Midbrain (tissue), 1 donor: ENCODE measurements at regions not wholly inside any gene's neighbourhood (a gene's known extent, or its start where the extent isn't known, plus 50 kb on each side); places are given as distances from the start of the nearest gene placed in this dataset.

Source experiments
- DNase-seq: peaks from one replicate; lab custom pipeline; 2025; lab: John Stamatoyannopoulos, UW

DNA sequence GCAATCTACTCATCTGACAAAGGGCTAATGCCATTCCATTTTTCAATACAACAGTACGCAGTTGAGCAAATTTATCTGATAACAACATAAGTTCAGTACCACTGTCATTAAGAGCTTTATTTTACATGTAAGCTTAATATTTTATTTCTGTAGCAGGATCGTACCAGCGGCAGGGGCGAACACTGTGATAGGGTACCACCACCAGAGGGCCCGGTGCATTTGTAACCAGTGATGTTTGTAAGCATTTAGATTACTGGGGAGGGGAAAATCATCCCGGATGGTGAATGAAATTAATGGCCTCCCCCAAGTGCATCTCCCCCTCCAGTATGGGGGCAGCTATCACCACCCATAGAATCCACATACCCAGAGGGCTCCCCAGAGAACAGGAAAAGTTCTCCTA is 179.0 kb downstream of the ADGRA3 start:
- no peak for DNase-seq

DNA sequence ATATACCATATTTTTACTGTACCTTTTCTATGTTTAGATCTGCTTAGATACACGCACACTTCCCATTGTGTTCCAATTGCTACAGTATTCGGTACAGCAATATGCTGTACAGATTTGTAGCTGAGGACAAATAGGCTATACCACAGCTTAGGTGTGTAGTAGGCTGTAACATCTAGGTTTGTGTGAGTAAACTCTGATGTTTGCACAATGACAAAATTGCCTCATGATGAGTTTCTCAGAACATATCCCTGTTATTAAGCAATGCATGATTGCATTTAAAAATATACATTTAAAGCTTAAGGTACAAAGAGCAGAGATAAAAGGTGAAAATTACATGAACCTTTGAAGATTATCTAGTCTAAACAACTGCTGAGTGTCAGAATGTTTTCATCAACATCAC is 181.7 kb downstream of the ADGRA3 start:
- DNase-seq, result no peak

DNA sequence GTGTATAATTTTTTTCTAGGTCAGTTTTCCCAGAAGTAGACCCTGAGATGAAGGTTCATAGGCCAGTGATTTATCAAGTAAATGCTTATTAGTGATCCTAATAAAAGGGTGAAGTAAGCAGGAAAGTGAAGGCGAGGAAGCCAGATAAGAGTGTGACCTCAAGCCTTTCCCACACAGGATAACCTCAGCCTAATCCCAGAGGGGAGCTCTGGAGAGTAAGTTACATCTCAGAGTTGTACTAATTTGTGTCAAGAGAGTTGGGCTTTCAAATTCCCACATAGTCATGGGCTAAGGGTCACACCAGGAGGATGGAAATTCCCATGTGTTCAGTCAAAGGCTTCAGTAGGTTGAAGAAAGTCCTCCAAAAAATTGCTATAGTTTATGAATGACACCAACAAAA is 191.4 kb downstream of the ADGRA3 start:
- DNase-seq, result no peak

DNA sequence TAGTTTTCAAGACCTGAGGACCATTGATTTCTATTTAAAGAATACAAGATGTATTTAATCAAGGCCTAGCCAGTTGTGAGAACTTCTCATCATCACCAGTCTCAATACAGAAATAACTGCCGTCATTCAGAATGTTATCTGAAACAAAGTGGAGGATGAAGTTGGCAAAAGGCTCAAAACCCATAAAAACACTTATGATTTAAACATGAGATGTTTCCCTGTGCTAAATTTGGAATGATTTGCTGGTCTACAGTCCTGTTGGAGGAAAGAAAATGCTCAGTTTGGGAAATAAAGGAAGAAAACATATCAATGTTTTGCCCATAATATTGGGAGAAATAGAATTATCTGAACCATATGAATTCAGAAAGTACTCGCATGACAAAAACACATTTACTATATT is 192.2 kb downstream of the ADGRA3 start:
- no peak for DNase-seq

DNA sequence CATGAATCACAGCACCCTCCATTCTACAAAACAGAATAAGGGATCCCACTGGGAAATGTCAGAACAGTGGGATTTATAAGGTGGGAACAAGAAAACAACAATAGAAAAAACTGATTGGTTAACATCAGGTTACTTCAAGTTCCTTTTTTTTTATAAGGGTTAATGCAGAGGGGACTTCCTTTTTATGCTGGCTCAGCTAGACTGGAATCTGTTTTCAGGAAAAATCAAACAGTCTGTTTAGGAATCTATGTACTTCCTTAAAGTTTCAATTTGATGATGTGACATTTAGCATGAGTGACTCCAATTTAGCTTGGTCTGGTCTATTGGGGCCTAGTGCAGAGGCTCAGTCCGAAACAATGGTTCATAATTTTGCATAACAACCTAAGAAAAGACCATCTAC is 192.9 kb downstream of the ADGRA3 start:
- DNase-seq, result no peak

DNA sequence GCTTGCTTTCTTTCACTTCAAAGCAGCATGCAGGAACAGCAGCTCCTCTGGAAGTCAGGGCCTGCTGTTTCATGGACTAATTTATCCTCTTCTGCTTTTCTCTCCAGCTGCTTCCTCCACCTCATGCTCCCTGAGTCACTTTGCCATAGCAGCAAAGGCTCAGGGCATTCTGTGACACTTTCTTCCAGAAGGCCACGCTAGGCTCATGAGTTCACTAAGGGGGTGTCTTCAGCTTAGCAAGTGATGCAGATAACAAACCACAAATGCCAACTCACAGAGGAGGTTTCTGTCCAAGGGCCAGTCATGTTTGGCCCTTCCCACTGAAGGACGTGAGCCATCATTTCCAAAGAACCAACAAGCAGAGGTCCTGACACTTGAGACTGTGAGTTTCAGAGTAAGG is 200.2 kb downstream of the ADGRA3 start:
- no peak for DNase-seq

DNA sequence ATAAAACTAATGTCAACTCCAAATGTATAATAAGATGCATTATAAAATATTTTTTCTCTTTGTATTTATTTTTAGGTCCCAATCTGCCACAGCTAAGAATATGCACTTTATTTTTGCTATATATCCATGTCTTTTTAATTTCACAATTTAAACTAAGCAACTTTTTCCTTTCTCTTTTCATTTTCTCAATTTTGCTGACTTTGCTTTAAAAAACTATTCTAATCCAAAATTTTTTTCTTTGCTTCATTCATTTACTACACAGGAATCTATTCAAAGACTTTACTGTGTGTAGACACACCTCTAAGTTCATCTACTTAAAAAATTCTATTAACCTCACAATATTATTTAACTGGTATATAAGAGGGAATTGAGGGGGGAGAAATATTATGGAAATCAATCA is 201.9 kb downstream of the ADGRA3 start:
- no peak for DNase-seq

DNA sequence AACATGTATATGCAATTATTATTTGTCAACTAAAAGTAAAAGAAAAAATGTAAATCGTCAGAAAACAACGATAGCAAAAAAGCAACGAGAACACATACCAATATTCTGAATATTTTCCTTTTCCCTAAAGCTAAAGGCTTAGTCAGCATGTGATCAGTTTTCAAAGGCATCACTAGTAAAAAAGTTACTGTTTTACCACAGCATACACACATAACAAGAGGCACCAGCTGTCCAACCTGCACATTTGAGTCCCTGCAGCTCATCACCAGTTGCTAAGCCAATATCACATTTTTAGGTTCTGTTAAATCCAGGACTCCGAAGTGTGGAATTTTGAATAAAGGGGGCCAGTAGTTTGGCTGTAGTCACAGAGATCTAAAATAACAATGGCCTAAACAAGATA is 203.8 kb downstream of the ADGRA3 start:
- no peak for DNase-seq

DNA sequence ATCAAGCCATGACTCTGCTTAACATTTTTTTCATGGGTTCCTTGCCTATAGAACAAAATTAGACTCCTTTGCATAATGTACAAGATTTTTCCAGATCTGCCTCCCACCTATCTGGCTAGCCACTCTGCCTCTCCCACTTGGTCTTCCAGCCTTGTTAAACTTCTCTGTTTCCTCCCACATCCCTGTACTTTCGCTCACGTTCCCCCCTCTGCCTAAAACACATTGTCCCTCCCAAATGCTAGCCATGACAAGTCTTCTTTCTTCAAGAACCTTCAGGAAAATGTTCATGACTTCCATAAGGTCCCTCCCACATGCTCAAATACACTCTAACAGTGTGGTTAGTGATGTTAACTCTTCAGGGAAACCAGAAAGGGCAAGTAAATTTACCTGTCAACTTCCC is 214.6 kb downstream of the ADGRA3 start:
- DNase-seq, result no peak

DNA sequence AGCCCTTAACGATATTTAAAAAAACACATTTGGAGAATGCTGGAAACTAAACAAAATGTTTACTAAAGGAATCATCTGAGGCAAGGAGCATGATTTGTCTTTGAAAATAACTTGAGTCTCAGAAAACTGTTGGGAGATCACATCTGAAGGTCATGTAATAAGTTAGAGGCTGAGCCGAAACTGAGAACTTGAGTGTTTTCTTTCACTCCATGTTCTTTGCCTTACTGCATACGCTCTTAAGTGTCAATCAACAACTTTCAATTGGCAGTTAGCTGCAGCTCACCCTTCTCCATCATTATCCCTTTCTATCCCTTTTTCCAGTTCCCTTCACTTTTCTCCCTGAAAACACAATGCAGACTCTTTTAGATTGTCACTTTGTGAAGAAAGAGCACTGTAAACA is 216.2 kb downstream of the ADGRA3 start:
- DNase-seq, result no peak

DNA sequence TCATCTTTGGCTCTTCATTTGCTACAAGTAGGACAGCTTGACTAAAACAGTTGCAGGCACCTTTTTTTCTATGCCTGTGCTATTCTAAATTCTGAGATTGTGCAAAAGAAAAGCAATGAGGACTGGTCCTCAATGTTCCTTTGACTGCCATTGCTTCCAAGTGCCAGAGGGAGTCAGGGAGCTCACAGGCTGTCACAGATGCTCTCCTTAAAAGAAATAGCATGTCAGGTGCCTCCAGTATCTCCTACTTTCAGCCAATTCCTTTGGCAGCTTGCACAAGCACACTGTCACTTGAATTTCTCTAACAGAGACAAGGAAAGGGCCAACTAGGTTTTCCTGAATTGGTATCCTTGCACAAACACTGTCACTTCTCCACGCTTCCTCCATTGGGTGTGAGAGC is 228.2 kb downstream of the ADGRA3 start:
- no peak for DNase-seq

DNA sequence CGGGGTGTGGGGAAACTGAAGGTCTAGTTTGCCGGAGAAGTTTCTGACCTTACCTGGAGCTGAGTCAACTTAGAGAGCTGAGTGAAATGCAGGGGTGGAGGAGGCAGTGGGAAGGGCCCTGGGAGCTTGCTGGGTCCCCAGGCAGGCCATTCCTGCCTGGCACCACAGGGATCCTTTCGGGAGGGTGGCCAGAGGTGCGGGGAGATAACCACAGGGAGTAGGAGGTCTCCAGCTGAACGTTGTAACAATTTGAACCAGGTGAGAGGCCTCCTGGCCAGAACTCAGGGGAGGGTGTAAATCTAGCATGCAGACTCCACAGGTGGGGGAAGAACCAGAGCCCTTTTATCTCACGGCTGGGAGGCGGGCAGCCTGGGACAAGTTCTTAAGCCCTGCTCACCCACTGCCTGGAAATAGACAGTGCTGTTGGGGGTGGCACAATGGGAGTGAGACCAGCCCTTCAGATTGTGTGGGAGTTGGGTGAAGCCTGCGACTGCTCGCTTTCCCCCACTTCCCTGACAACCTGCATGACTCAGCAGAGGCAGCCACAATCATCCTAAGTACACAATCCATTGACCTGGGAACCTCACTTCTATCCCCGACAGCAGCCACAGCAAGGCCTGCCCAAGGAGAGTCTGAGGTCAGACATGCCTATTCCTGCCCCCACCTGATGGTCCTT is 247.4 kb downstream of the ADGRA3 start:
- DNase-seq, result no peak

DNA sequence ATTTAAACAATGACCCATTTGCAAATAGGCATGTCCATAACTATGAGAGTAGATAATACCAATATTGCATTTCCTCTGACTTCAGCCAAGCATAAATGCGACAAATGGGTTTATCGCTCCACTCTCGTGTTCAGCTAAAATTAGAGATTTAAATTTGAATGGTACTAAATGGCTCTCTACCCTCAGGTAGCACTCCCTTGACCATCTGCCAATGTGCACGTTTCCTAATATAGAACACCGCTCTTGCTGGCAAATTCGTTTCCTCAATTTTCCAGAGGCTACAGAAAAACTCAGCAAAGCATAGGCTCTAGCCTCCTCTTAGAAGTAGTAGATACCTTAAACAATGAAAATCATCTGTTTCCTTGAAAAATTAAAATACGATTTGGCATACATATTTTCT is 251.6 kb downstream of the ADGRA3 start:
- no peak for DNase-seq

DNA sequence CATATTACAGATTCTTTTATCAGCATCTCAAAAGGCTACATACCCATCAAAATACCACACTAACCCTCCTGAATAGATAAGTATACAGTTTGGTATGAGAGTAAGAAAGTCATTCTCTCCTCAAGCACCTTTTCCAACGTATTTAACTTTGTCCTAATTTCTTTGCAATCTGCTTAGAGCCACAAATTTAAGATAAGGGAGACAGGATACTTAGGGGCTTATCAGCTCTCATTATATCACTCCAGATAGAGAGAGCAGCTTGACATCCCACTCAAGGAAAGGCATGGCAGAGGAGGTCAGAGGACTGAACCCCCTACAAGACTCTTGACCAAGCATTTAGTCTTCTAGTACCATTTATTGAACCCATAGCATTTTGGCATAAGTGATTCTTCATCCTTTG is 262.4 kb downstream of the ADGRA3 start:
- DNase-seq, result no peak

DNA sequence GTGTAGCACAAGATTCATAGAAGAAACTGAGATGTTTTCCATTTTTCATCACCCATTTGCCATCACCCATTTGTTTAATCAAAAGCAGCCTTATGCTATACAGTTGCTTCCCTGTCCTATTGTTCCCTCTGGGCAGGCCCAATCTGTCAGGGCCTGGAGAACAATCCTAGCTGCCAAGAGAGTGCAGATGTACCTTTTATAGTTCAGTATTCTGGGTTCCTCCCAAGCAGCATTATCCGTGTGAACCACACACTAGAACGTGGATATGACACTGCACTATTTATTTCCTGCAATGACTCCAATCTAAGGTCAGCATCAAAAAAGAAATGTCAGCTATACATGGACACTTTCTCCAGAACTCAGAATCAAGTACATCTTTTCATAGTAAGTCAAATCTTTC is 269.0 kb downstream of the ADGRA3 start:
- no peak for DNase-seq

DNA sequence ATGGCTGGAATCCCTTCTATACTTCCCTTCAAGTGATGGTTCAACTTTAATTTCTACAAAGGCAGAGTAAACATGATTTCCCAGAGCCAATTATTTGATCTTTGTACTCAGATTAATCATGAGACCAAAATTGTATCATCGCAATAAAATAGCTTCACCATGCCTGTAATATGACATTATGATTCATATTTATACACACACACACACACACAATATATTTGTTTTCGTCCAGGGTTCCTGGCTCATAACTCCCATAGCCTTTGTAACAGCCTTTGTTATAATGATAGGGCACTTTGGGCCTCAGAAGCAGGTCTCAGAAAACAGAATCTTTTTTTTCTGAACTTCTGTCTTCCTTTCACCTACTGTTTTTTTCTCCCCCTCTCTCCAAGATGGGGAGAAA is 270.6 kb downstream of the ADGRA3 start:
- no peak for DNase-seq

DNA sequence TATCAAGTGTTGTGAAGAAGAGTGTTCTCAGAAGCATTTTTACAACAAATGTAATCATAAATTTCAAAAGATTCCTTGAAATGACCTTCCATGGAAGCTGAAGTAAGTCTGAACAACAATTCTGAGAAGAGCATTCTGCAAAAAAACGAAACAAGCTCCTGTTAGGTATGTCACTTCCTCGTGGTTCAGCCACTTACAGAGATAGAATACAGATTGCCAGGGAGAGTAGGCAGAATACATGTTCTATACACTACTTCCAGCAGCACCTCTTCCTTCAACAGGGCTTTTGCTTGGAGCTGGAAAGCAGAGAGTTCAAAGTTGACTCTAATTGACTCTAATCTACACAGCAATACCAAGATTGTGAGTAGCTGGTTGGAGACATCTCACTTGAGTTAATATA is 274.5 kb downstream of the ADGRA3 start:
- DNase-seq, result no peak

DNA sequence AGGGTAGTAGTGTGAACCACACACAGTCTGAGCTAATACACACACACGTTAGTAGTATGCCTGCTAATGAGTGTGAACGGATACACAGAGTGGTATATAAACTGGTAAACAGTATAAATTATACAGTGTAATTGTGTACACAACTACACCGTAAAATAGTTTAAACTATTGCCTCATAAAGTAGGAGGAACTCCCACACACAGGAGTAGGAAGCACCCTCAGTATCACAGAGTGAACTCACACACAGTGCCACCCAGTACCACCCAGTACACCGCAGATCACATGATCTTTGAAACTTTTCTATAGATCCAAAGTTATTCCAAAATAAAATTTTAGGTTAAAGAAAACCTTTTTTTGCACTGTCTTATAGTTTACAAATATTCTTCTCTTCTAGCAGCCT is 275.1 kb downstream of the ADGRA3 start:
- no peak for DNase-seq

DNA sequence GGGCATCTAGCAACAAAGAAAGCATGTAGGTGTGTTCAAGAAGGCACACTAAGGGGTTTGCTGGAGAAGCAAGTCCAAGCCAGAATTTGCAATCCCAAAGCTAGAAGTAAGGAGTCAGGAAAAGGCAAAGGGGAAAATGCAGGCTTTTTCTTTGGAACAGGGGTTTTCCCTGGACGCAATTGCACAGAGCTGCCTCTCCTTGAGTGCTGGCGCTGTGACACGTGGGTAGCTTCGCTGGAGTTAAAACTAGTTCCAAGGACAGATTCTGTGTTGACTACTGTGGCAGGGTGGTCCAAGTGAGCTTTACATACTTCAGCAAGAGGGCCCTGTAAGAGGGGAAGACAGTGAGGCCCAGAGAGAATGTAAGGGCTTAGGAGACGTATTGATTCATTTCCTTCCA is 277.1 kb downstream of the ADGRA3 start:
- no peak for DNase-seq

DNA sequence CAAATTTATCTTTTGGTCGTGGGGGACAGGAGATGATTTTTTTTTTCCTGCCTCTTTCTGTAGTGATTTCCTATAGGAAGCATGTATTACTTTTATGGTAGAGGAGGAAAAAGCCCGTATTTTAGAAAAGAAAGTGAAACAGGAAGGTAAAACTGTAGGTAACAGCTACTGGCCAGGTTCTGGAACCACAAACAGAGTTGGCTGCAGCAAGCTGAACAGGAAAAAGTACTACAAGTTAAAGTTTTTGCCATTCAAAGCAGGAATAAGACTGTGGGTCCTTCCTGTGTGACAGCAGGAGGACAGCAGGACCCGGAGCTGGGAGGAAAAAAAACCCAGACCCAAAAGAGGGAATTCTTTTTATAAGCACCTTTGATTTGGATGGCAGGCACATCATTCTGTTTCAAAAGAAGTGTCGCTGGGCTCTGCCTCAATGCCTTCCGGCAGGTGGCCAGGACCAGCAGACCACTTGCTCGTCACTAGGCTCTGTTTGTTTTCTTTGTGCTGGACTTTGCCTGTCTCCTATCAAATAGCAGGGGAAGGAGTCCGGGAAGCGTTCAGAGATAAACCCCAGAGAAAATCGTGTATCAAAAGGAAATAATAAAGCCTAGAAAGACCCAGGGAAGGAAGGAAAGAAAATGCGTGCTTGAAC is 277.9 kb downstream of the ADGRA3 start:
- peak; percentile 8 for DNase-seq

DNA sequence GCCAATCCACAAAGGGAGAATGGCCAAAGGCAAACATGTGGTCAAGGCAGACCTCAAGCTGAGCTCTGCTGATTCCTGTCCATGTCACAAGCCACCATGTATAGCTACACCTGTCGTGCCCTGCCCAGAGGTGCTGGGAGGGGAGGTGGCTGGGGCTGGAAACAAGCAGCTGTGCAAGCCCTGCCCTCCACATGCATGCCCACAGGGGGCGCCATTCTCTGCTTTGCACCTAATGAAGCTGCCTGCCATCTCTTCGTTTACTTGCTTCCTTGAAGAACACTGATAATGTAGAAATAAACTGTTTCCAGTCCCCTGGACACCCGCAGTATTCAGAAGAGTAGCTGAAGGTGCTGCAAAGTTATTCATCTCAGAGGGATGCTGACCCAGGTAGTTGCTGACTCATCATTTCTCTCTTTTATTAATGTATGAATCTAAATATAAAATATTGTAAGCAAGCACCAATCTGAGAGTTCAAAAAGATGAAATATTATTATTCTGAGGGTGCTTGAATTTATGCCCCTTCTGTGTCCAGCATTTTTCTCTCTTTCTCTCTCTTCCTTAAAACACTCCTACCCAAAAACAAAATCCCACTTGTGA is 278.6 kb downstream of the ADGRA3 start:
- DNase-seq, result peak; percentile 13

DNA sequence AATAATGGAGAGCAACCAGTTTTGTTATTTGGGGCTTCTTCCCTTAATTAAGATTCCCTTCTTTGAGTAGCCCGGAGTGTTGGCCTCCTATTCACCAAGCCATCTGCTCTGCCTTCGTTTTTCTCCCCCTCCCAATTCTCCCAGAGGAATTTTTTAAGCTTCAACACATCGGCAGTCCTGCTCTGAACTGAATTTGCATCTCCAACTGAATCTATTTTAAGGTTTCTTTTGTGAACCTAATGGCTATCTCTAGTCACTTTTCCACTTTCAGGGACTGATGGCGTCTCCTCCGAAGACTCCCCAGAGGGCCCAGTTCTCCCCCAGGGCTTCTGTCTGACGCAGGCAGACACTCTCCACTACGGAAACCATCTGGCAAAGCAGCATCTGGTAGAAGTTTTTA is 280.2 kb downstream of the ADGRA3 start:
- DNase-seq, result no peak

DNA sequence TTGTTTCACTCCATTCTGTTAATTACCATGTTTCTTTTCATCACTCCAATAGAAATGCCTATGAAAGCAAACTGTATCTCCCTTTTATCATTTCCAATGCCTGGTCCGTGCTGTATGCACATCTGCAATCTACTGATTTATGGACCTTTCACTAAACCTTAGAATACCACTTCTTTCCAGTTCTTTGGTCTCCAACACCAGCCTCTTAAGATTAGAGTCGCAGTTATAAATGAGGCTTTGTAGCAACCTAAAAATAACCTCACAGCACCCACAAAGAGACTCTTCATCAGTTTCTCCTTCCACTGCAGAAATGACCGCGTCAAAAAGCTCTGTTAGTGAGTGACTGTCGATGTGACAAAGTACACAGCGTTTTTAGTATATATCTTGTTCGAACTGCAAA is 282.6 kb downstream of the ADGRA3 start:
- peak; percentile 9 for DNase-seq

DNA sequence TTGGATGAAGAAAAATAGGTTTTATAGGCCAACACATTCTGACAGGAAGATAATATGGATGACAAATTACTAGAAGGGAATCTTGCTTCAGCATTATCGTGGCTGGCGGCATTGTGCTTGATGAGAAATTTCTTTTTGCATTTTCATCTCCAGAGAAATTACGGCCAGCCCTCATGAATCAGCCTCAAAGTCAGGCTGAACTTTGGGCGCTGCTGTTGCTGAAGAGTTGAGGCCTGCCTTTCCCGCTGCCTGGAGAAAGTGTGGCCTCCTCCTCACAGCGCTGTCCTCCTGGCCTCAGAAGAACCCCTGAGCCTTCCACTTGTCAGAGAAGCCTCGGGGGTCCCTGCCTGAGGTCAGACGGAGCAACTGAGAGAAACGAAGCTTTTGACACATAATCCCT is 272.4 kb upstream of the KCNIP4 start:
- DNase-seq, result no peak
